OCI-LY7 (cell line): ENCODE measurements at regions not wholly inside any gene's neighbourhood (a gene's known extent, or its start where the extent isn't known, plus 50 kb on each side); places are given as distances from the start of the nearest gene placed in this dataset.

Experiments used
- BruUV-seq: library from RNA; stranded (reverse); fragments of 400-500 nt; replicated peaks from 2 replicates; lab custom pipeline; 2021; lab: Mats Ljungman, UMichigan
- CTCF ChIA-PET: fragments of 300-600 bp; sonication (Branson Sonifier 250); formaldehyde crosslinking; loops from one replicate; lab custom pipeline; 2022; ENCODE audit warnings: antibody characterized with exemption; ENCODE audit not compliant: unreplicated experiment; lab: Charles Lee
- POLR2A ChIA-PET: fragments of 300-600 bp; sonication (Branson Sonifier 250); formaldehyde crosslinking; loops from one replicate; lab custom pipeline; 2022; ENCODE audit warnings: antibody characterized with exemption; lab: Charles Lee
- DNase-seq: peaks from one replicate; pipeline ENCODE4 v3.0.0-alpha.2; 2015; ENCODE audit warnings: low spot score
- H2AFZ ChIP-seq: fragments of 200-600 bp; sonication (generic), shearing (Covaris generic); 2 replicates; pipeline ENCODE4 v1.6.1; 2014; ENCODE audit warnings: mild to moderate bottlenecking, antibody characterized with exemption, low read length, moderate library complexity
- H3K27ac ChIP-seq: fragments of 200-600 bp; sonication (generic); 2 replicates; pipeline ENCODE4 v1.5.1; 2014; ENCODE audit warnings: mixed run types, low read depth, mild to moderate bottlenecking, moderate library complexity, low read length, inconsistent platforms; ENCODE audit not compliant: poor library complexity, severe bottlenecking
- H3K36me3 ChIP-seq: fragments of 200-600 bp; sonication (generic); 2 replicates; pipeline ENCODE4 v1.6.1; 2014; ENCODE audit warnings: mild to moderate bottlenecking, antibody characterized with exemption, low read length, moderate library complexity, mixed read lengths; ENCODE audit not compliant: insufficient read depth
- H3K4me1 ChIP-seq: fragments of 200-600 bp; sonication (generic); 2 replicates; pipeline ENCODE4 v1.5.1; 2014; ENCODE audit warnings: mild to moderate bottlenecking, low read length; ENCODE audit not compliant: insufficient read depth, poor library complexity, severe bottlenecking
- H3K4me2 ChIP-seq: fragments of 200-600 bp; sonication (generic); 2 replicates; pipeline ENCODE4 v1.6.1; 2014; ENCODE audit warnings: mild to moderate bottlenecking, low read length
- H3K4me3 ChIP-seq: fragments of 200-600 bp; sonication (generic); 2 replicates; pipeline ENCODE4 v1.5.1; 2014; ENCODE audit warnings: mild to moderate bottlenecking, low read depth, low read length; ENCODE audit not compliant: poor library complexity, severe bottlenecking
- H3K79me2 ChIP-seq: fragments of 200-600 bp; sonication (generic); 2 replicates; pipeline ENCODE4 v1.6.1; 2016; ENCODE audit warnings: low read depth, mild to moderate bottlenecking, low read length, moderate library complexity, mixed read lengths; ENCODE audit not compliant: insufficient read depth
- H3K9me2 ChIP-seq: fragments of 200-600 bp; sonication (generic); 2 replicates; pipeline ENCODE4 v1.6.1; 2016; ENCODE audit warnings: mild to moderate bottlenecking, low read length, mixed read lengths; ENCODE audit not compliant: insufficient read depth
- H3K9me3 ChIP-seq: fragments of 200-600 bp; sonication (generic); 2 replicates; pipeline ENCODE4 v1.6.1; 2014; ENCODE audit warnings: mild to moderate bottlenecking, mixed run types, low read length, mixed read lengths
- H4K20me1 ChIP-seq: fragments of 200-600 bp; sonication (generic); 2 replicates; pipeline ENCODE4 v1.6.1; 2014; ENCODE audit warnings: mild to moderate bottlenecking, antibody characterized with exemption, low read length, moderate library complexity, mixed read lengths; ENCODE audit not compliant: insufficient read depth
- CTCF ChIP-seq: fragments of 200-600 bp; sonication (generic); conservative IDR thresholded peaks from 2 replicates; pipeline ENCODE4 v1.5.1; 2014; ENCODE audit warnings: mild to moderate bottlenecking, antibody characterized with exemption, low read length, moderate library complexity, mixed read lengths
- EZH2phosphoT487 ChIP-seq: fragments of 200-600 bp; sonication (generic); IDR thresholded peaks from 2 replicates; pipeline ENCODE4 v1.6.1; 2018; ENCODE audit warnings: low read depth, borderline replicate concordance, mild to moderate bottlenecking, mixed run types, antibody characterized with exemption, low read length, moderate library complexity, mixed read lengths
- intact Hi-C: fragments of 100-400 bp; cut with micrococcal nuclease; formaldehyde crosslinking; loops from one replicate; pipeline ENCODE4 v1.10.0; 2022; ENCODE audit not compliant: unreplicated experiment

DNA sequence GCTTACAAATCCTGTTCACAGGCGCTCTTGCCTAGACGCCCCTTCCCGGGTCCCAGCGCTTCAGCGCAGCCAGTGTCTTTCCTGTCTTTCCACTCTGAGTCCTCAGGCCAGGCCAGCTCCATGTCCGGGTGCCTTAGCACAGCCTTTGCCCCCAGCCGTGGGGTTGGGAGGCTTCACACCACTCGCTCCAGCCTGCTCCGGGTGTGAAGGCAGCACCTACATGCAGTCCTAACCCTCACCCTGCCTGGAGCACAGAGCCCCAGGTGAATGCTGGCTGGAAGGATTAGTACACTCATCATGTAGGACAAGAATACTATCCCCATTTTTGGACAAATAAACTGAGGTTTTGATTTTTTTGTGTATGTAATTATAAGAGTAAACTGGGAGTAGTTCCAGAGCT, 81.7 kb upstream of the TMEM72 start:
- CTCF ChIA-PET, result no interaction called here

DNA sequence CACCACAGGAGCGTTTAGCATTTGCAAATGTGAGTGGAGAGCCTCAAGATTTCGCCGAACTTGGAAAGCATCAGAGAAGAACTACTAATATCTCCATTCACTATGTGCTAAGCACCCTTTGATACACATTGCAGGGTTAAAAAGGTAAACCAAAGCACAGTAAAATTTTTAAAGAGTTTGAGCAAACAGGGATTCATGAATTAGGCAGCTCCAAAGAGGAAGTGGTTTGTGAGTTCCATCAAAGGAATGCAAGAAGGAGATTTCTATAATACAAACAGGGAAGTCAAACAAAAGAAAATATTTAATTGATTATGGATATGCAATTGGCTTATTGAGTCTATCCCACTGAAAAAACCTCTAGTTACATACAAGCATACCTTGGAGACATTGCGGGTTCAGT, 81.1 kb upstream of the TMEM72 start:
- intact Hi-C loops, result no loop called here
- no peaks in the 10 kb centered on the region for H3K4me1 ChIP-seq

More for the DNA sequence above, 81.7 kb upstream of the TMEM72 start:
- Histone ChIP-seq H3K79me2 (no peaks in the 10 kb centered on the region), H3K27ac (no peak overlapping the region), H3K4me2 (no peak overlapping the region), H3K36me3 (no peaks in the 10 kb centered on the region), H3K4me3 (no peak overlapping the region), H3K9me3 (no peaks in the 10 kb centered on the region), H4K20me1 (no peaks in the 10 kb centered on the region), H3K4me1 (no peaks in the 10 kb centered on the region), H3K9me2 (no peaks in the 10 kb centered on the region), H2AFZ (no peak overlapping the region)
- POLR2A ChIA-PET, result no interaction called here
- no peak for TF ChIP-seq CTCF
- TF ChIP-seq EZH2phosphoT487, result no peak
- no TSS peak for BruUV-seq
- no peak for DNase-seq
- intact Hi-C loops, result no loop called here

GRCh38 chr10:44831581-44831980, 79.6 kb upstream of the TMEM72 start:
- BruUV-seq, result no TSS peak
- TF ChIP-seq EZH2phosphoT487 (no peak), CTCF (no peak)
- no peaks in the 10 kb centered on the region for H3K4me1 ChIP-seq
- DNase-seq, result no peak
- H4K20me1 ChIP-seq, result no peaks in the 10 kb centered on the region
- H3K27ac ChIP-seq, result no peak overlapping the region
- no peak overlapping the region for H3K4me3 ChIP-seq
- H3K79me2 ChIP-seq, result no peaks in the 10 kb centered on the region
- H2AFZ ChIP-seq, result no peak overlapping the region
- H3K9me2 ChIP-seq, result no peaks in the 10 kb centered on the region
- no peaks in the 10 kb centered on the region for H3K9me3 ChIP-seq
- H3K36me3 ChIP-seq, result no peaks in the 10 kb centered on the region
- no peak overlapping the region for H3K4me2 ChIP-seq
- CTCF ChIA-PET, result no interaction called here
- intact Hi-C loops, result no loop called here
- POLR2A ChIA-PET, result interaction anchor here (0.5 to 0.7 kb wide), 2 partner anchors 8 to 16 kb away, joined by 3 to 4 read pairs; no protein-coding TSS in a partner anchor

More for the DNA sequence above, 81.1 kb upstream of the TMEM72 start:
- H3K27ac ChIP-seq, result no peak overlapping the region
- no peaks in the 10 kb centered on the region for H3K36me3 ChIP-seq
- no peak for TF ChIP-seq EZH2phosphoT487
- TF ChIP-seq CTCF, result no peak
- no peaks in the 10 kb centered on the region for H4K20me1 ChIP-seq
- no peak for DNase-seq
- no peak overlapping the region for H2AFZ ChIP-seq
- ChIA-PET CTCF (no interaction called here), POLR2A (no interaction called here)
- H3K9me2 ChIP-seq, result no peaks in the 10 kb centered on the region
- no TSS peak for BruUV-seq
- no peaks in the 10 kb centered on the region for H3K79me2 ChIP-seq
- no peaks in the 10 kb centered on the region for H3K9me3 ChIP-seq
- no peak overlapping the region for H3K4me3 ChIP-seq
- H3K4me2 ChIP-seq, result no peak overlapping the region
